ENCODE measurements at regions not wholly inside any gene's neighbourhood (a gene's known extent, or its start where the extent isn't known, plus 50 kb on each side); places are given as distances from the start of the nearest gene placed in this dataset.

DNA sequence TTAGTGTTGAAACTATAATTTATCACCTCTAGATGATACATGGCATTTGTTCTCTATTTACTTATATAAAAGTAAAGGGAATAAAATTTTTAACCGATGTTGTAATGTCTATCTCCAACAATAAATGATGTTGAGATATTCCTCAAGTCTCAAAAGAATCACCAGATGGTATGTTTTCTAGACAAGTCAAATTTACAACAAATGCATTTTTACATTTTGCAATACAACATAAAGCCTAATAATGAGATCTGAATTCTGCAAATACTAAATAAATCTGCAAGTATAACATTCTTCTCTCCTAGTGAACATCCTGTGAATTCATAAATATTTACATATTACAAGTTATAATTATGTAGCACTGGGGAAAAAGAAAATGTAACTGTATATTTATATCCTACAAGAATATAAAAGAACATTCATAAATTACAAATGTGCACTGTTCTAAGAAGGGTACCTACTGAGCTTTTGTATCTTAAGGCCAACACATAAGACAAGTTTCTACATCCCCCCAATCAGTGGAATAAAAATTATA is 1504.4 kb upstream of the ZEB2 start:
- H3K27me3 Mint-ChIP-seq, result no peaks in the 10 kb centered on the region
- no peaks in the 10 kb centered on the region for H3K36me3 ChIP-seq (ENCODE audit: insufficient read depth, low read length)
- POLR2A ChIA-PET, result no interaction called here

DNA sequence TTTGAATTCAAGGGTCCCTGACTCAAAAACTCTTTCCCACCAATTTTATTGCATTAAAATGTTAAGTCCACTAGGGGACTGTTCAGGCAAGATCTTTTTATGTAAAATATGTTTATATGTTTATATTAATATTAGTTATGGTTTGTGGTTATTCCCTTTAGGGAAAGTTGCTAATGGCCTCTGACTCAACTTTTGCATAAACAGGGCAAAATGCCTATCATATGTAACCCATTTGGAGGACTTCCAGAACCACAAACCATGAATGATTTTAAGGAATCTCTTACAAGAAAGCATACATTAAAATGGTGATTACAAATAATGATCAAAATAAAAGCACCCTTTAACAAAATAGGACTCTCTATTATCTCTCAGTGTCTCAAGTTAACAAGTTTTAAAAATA is 1484.5 kb upstream of the ZEB2 start:
- no peaks in the 10 kb centered on the region for H3K36me3 ChIP-seq (ENCODE audit: insufficient read depth, low read length)
- Mint-ChIP-seq H3K9me3 (no peaks in the 10 kb centered on the region), H3K27me3 (no peaks in the 10 kb centered on the region), H3K27ac (no peak overlapping the region), H3K36me3 (ENCODE audit: low read depth) (no peaks in the 10 kb centered on the region), H3K4me1 (ENCODE audit: low read depth) (no peaks in the 10 kb centered on the region), H3K4me3 (no peak overlapping the region)
- DNase-seq (no peak), ATAC-seq (ENCODE audit: poor library complexity) (no peak)
- ChIA-PET CTCF (no interaction called here), POLR2A (no interaction called here)
- intact Hi-C loops (cut with DNase I, micrococcal nuclease), result no loop called here
- no peaks in the 10 kb centered on the region for H3K27me3 ChIP-seq (ENCODE audit: control insufficient read depth in 1 of 2, insufficient read depth in 2 of 2, low read length in 2 of 2)
- H3K4me3 ChIP-seq (ENCODE audit: low read length), result no peak overlapping the region
- no peak for TF ChIP-seq CTCF (IDR thresholded peaks at IDR 0.05)
- no peak overlapping the region for H3K27ac ChIP-seq (ENCODE audit: low read depth in 1 of 2, low read length in 2 of 2)
- H3K9me3 ChIP-seq (ENCODE audit: control insufficient read depth in 1 of 2, insufficient read depth in 1 of 2, low read length in 2 of 2), result no peaks in the 10 kb centered on the region
- H3K4me1 ChIP-seq (ENCODE audit: insufficient read depth, low read length), result no peaks in the 10 kb centered on the region

More for the DNA sequence above, 1504.4 kb upstream of the ZEB2 start:
- TF ChIP-seq CTCF (IDR thresholded peaks at IDR 0.05), result no peak
- intact Hi-C loops (cut with DNase I, micrococcal nuclease), result no loop called here
- Histone ChIP-seq H3K9me3 (ENCODE audit: control insufficient read depth in 1 of 2, insufficient read depth in 1 of 2, low read length in 2 of 2) (no peaks in the 10 kb centered on the region), H3K4me3 (ENCODE audit: low read length) (no peak overlapping the region), H3K27ac (ENCODE audit: low read depth in 1 of 2, low read length in 2 of 2) (no peak overlapping the region), H3K4me1 (ENCODE audit: insufficient read depth, low read length) (no peaks in the 10 kb centered on the region), H3K27me3 (ENCODE audit: control insufficient read depth in 1 of 2, insufficient read depth in 2 of 2, low read length in 2 of 2) (no peaks in the 10 kb centered on the region)
- H3K9me3 Mint-ChIP-seq, result peaks cover 2% of the 10 kb centered on the region
- DNase-seq (no peak), ATAC-seq (ENCODE audit: poor library complexity) (no peak)
- no peak overlapping the region for H3K27ac Mint-ChIP-seq
- CTCF ChIA-PET, result no interaction called here
- H3K4me3 Mint-ChIP-seq, result no peak overlapping the region
- no peaks in the 10 kb centered on the region for H3K36me3 Mint-ChIP-seq (ENCODE audit: low read depth)
- H3K4me1 Mint-ChIP-seq (ENCODE audit: low read depth), result no peaks in the 10 kb centered on the region

DNA sequence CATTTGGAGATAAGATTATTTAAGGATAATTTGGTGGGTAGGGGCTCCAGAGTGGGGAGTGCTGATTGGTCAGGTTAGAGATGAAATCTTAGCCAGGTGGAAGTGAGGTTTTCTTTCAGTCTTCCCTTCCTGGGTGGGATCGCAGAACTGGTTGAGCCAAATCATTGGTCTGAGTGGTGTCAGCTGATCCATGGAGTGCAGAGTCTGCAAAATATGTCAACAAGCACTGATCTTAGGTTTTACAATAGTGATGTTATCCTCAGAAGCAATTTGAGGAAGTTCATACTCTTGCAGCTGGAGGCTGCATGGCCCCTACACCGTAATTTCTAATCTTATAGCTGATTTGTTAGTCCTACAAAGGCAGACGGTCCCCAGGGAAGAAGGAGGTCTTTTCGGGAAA is 1483.4 kb upstream of the ZEB2 start:
- Histone ChIP-seq H3K9me3 (ENCODE audit: control insufficient read depth in 1 of 2, insufficient read depth in 1 of 2, low read length in 2 of 2) (no peaks in the 10 kb centered on the region), H3K36me3 (ENCODE audit: insufficient read depth, low read length) (no peaks in the 10 kb centered on the region), H3K4me1 (ENCODE audit: insufficient read depth, low read length) (no peaks in the 10 kb centered on the region), H3K4me3 (ENCODE audit: low read length) (no peak overlapping the region), H3K27ac (ENCODE audit: low read depth in 1 of 2, low read length in 2 of 2) (no peak overlapping the region), H3K27me3 (ENCODE audit: control insufficient read depth in 1 of 2, insufficient read depth in 2 of 2, low read length in 2 of 2) (no peaks in the 10 kb centered on the region)
- Mint-ChIP-seq H3K4me1 (ENCODE audit: low read depth) (no peaks in the 10 kb centered on the region), H3K9me3 (no peaks in the 10 kb centered on the region), H3K27ac (no peak overlapping the region), H3K27me3 (no peaks in the 10 kb centered on the region), H3K36me3 (ENCODE audit: low read depth) (no peaks in the 10 kb centered on the region), H3K4me3 (no peak overlapping the region)
- intact Hi-C loops (cut with DNase I, micrococcal nuclease), result no loop called here
- ChIA-PET POLR2A (no interaction called here), CTCF (no interaction called here)
- no peak for TF ChIP-seq CTCF (IDR thresholded peaks at IDR 0.05)
- ATAC-seq (ENCODE audit: poor library complexity) (no peak), DNase-seq (no peak)
